Hematopoietic multipotent progenitor cell (in vitro differentiated cells): ENCODE measurements at regions not wholly inside any gene's neighbourhood (a gene's known extent, or its start where the extent isn't known, plus 50 kb on each side); places are given as distances from the start of the nearest gene placed in this dataset.
A peak's percentile ranks its signal among the peaks of the same experiment; 100 is the strongest.
"Not testable (repeated sequence)": the region's sequence is repeated elsewhere in the genome, so short reads cannot be mapped to it uniquely, and the experiment has no call there.

Experiments used
- DNase-seq, 3 donors: peaks; one replicate each; pipeline ENCODE4 v3.0.0-alpha.2; 2011 to 2015; ENCODE audit warnings: low read depth in 2 of 3, low spot score in 2 of 3

DNA sequence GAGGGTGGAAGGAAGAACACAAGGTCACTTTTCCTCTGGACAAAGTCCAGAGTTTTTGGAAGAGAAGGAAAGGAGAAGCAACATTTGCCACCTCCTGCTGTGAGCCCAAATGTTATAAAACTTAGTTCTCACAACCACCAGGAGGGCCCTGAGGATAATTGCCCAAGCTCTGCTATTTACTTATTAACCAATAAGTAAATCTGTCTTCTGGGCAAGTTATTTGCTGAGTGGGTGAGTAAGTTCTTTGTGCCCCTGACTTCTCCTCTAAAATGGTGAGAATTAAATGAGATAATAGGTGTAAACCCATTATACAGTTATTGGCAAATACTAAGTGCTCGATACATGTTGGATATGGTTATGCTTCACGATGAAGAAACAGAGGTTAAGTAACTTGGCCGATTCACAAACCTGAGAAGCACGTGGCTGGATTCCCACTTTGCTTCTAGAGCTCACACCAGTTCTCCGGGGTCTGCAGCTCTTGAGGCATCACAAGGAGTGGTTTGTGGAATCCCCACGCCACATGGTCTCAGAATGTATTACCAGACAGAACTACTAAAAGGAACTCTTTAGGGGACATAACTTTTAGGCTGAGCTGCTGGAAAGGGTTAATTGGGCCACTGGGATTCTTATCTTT, 164.1 kb downstream of the MYCN start:
- no peak for DNase-seq

DNA sequence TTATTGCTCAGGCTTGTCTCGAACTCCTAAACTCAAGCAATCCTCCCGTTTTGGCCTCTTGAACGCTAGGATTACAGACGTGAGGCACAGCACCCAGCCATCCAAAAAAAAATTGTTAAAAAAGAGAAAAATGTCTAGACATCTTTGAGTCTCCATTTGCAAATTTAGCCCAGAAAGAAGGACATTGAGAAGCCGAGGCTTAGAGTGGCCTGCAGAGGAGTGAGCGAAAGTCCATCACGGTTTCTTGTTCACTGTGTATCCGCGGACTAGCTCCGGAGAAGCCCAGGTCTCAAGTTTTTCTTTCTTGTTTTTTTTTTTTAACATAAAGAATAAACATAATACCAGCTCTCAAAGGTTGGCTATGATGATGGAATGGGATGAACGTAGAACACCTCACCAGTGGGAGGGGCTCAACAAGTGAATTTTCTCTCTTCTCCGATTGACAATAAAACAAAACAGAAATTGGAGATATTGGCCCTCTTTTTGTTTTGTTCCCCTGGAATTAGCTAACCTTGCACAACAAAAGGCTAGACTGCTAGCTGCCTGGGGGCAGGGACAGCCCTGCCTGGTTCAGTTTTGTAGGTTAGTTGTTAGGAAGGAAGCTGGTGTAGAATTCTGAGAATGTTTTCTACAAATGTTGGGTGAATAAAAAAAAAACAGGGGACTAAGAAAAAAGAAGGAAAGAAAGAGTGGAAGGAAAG, 163.4 kb downstream of the MYCN start:
- no peak for DNase-seq

- no peak for DNase-seq
Observed at GRCh38 chr2:16102976-16103380, 162.6 kb downstream of the MYCN start.

DNA sequence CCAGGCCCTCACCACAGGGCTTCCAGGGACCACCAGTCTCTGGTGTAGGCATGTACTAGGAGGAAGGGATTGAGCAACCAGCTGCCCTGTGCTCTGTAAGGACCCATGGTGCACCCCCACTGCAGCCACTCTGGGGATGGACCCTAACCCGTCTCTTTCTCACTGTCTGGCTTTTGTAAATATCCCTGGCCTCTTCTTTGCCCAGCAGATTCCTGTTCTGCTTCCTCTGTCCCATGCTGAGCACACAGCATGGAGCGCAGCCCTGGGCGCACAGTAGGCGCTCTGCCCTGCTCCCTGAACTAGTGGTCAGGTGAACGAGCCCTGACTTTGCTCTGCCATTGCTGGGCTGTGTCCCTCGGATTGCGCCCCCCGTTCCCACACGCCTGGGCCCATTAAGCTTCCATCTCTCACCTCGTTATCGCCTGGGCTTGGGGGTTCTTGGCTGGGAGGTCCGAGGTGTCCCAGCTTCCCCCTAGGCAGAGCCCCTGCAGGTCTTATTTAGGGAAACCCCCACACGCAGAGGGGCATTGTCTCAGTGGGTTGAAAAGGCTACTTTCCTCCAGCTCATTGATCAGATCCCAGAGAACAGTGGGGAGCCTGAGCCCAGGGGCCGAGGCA, 162.1 kb downstream of the MYCN start:
- DNase-seq: no peak

DNA sequence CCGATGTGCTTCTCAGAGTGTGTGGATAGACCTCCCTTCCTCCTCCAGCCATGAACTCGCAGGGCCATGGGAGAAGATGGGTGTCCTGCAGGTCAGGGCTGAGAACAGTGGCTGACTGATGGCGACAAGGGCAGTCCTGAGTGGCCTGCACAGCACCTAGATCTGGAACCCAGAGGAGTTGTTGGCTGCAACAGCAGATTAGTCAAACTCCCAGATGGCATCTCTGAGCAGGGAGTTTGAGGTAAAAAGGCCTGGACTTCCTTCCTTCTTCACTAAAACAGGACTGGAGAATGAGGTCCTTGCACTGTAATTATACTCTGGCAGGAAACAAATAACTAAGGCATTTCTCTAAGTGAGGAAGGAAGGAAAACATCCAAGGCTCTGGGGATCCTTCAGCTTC, 160.8 kb downstream of the MYCN start:
- DNase-seq: no peak

GRCh38 chr2:16100006-16100405, 159.7 kb downstream of the MYCN start:
- DNase-seq: no peak

DNA sequence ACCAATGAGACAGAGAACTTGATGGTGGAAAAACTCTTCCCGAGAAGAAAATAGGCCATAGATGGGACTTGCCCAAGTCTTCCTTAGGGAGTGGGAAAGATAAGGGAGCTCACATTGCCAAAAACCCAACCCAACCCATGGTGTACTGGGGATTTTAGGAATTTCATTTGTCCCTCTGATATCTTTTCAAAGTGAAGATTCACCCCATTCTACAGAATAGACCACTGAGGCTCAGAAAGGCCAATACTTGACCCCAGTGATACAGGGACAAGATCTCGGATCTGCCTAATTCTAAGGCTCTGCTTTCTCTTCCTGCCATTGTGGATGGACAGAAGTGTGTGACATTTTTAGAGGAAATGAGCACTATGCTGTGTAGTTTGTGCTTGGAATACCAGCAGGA, 159.0 kb downstream of the MYCN start:
- DNase-seq: no peak

GRCh38 chr2:16096962-16097361, 156.6 kb downstream of the MYCN start:
- no peak for DNase-seq

- DNase-seq: not testable (repeated sequence)
Observed at GRCh38 chr2:16095483-16095882, 155.1 kb downstream of the MYCN start.

DNA sequence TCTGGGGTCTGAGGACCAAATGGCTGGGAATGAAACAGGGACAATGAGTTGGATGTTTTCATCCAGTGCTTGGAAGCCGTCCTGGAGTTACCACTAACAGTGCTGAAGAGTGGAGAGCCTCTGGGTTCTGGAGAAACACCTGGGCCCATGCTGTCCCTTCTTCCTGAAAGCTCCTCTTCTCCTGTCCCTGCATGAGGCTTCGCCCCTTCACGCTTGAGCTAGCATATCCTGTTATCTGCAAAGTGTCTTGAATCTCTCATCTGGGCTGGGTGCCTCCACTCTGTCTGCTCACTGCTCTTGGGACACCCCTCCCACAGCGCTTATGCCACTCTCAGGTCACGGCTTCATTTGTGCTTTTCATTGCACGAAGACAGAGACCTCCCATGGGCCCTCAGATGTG, 154.5 kb downstream of the MYCN start:
- DNase-seq: no peak

GRCh38 chr2:16093639-16094529, 153.5 kb downstream of the MYCN start:
- no peak for DNase-seq

DNA sequence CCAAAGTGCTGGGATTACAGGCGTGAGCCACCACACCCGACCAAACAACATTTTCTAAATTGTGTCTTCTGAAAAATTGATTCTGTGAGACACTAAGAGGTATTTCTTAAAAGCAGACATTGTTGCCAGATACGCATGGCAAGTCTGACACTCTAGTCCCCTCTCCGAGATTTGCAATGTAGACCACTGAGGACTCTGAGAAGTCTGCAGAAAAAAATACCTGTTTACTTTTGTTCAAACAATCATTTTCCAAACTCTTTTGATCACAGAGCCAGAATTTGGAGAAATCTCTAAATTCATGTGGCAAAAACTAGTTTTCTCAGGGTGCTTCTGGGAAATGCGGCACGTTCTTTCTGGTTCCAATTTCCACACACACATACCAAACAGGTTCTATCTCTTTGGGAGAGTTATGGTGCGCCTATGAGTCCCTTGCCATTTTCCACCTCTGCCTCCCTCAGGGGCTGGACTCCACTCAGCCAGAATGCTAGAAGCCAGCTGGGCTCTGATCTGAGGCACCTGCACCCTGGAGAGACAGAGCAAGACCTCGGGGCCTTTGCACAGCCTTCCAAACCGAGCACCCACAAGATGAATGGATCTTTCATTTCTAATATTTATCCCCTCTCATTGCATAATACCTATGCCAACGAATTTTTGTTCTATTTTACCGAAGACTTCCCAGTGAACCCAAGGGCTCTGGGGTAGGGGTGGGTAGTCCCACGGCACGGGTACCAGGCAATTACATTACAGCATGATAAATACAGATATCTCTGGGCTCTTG, 152.7 kb downstream of the MYCN start:
- no peak for DNase-seq

DNA sequence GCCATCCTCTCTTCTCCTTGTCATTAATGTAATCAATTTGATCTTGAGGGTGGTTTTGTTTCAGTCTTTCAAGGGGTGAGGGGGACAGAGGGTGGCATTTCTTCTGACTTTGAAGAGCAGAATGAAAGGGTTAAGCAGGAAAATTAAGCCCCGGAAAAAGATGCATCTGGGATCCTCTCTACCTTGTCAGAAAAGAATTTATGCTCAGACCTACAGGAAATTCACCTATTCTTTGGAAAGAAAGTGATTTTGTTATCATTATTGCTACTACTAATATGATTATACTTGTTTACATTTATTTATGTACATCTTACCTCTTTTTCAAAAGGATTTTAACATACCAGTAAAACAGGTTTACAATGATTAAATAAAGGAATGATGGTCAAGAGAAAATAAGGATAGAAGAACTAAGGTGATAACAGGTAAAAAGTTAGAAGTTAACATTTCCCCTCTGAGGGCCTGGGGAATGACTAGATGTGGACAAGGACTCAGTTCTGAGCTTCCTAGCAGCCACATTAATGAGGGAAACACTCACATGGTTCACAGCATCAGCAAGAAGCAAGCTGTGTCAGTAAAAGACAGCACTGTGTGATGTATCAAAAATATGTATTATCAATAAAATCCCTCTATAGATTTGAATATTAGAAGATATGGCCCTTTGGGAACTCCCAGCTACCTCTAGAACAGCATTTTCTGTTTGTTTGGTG, 151.4 kb downstream of the MYCN start:
- no peak for DNase-seq

- DNase-seq: no peak
Observed at GRCh38 chr2:16090650-16091575, 150.6 kb downstream of the MYCN start.

GRCh38 chr2:16089491-16089890, 149.1 kb downstream of the MYCN start:
- DNase-seq: not testable (repeated sequence)

GRCh38 chr2:16088802-16089112, 148.4 kb downstream of the MYCN start:
- DNase-seq: no peak

DNA sequence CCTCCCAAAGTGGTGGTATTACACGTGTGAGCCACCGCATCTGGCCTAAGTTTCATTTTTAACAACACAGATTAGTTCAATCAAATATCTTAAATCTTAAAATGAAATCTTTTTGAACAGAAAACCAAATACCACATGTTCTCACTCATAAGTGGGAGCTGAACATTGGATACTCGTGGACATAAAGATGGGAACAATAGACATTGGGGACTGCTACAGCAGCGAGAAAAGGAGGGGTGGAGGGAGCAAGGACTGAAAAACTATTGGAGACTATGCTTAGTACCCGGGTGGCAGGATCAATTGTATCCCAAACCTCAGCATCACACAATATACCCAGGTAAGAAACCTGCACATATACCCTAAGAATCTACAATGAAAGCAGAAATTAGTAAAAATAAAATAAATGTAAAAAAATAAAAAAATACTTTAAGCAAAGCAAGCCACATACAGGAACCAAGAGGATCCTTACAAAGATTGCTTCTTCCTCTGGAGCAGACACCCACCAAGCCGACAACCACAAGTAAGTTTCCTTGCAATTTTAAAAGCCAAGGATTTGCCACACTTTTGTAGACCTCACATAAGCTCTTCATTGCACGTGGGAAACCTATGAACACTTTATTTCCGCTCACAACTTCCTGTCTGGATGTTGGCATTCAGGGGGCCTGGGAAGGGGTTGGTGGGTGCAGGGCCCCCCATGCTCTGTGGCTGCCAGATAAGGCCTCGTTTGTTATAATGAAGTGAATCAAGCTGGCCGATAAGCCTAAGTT, 147.9 kb downstream of the MYCN start:
- DNase-seq: peak in 2 of 3 donors; percentile 15 to 54

DNA sequence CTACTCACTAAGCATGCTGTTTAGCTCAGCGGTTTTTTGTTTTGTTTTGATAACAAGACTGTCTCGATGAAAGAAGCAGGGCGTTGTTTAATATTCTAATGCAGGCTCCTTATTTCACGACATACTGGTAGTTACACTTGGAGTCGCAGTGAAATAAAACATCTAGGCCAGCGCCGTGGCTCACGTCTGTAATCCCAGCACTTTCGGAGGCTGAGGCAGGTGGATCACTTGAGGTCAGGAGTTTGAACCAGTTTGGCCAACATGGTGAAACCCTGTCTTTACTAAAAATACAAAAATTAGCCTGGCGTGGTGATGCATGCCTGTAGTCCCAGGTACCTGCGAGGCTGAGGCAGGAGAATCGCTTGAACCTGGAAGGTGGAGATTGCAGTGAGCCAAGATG, 145.8 kb downstream of the MYCN start:
- not testable (repeated sequence) for DNase-seq
